SU-DHL-6 (cell line): ENCODE measurements at regions not wholly inside any gene's neighbourhood (a gene's known extent, or its start where the extent isn't known, plus 50 kb on each side); places are given as distances from the start of the nearest gene placed in this dataset.

Source experiments
- EZH2phosphoT487 ChIP-seq: fragments of 200-600 bp; sonication (generic), shearing (Covaris generic); conservative IDR thresholded peaks from 2 replicates; pipeline ENCODE4 v1.6.1; 2018; ENCODE audit warnings: mild to moderate bottlenecking, antibody characterized with exemption, low read length, moderate library complexity, mixed read lengths
- TF ChIP-seq, protein P1 (sequence below): fragments of 200-600 bp; sonication (generic); IDR thresholded peaks from one replicate; pipeline ENCODE4 v1.5.1; 2017; ENCODE audit warnings: antibody characterized with exemption, mild to moderate bottlenecking, low read length, moderate library complexity; ENCODE audit not compliant: insufficient read depth, poor library complexity, severe bottlenecking

- TF ChIP-seq, protein P1, sequence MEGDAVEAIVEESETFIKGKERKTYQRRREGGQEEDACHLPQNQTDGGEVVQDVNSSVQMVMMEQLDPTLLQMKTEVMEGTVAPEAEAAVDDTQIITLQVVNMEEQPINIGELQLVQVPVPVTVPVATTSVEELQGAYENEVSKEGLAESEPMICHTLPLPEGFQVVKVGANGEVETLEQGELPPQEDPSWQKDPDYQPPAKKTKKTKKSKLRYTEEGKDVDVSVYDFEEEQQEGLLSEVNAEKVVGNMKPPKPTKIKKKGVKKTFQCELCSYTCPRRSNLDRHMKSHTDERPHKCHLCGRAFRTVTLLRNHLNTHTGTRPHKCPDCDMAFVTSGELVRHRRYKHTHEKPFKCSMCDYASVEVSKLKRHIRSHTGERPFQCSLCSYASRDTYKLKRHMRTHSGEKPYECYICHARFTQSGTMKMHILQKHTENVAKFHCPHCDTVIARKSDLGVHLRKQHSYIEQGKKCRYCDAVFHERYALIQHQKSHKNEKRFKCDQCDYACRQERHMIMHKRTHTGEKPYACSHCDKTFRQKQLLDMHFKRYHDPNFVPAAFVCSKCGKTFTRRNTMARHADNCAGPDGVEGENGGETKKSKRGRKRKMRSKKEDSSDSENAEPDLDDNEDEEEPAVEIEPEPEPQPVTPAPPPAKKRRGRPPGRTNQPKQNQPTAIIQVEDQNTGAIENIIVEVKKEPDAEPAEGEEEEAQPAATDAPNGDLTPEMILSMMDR, result no peak
- TF ChIP-seq EZH2phosphoT487, result no peak
These were observed 91.4 kb upstream of the RAI14 start for GRCh38 chr5:34564710-34565235.
